Spleen (tissue), 11 donors: ENCODE measurements at regions not wholly inside any gene's neighbourhood (a gene's known extent, or its start where the extent isn't known, plus 50 kb on each side); places are given as distances from the start of the nearest gene placed in this dataset.

ENCODE experiments used
- DNase-seq: peaks from one replicate; pipeline ENCODE4 v3.0.0-alpha.2; 2020
- H3K27ac ChIP-seq, 8 donors: fragments of 200-600 bp; sonication (generic) in 7 of 8; 1 replicate in 4 of 8; 2 replicates in 4 of 8; pipeline versions ENCODE4 v1.5.0 to v1.8.0; 2016 to 2021; ENCODE audit warnings: inconsistent platforms in 4 of 8, mild to moderate bottlenecking in 4 of 8, moderate library complexity in 1 of 8
- H3K27me3 ChIP-seq, 7 donors: fragments of 200-600 bp; sonication (generic) in 6 of 7; replicated peaks in 1 of 7; 1 replicate in 4 of 7; 2 replicates in 3 of 7; pipeline versions ENCODE4 v1.5.0 to v1.8.0; 2016 to 2021; ENCODE audit warnings: inconsistent platforms in 3 of 7, mild to moderate bottlenecking in 1 of 7
- H3K36me3 ChIP-seq, 6 donors: fragments of 200-600 bp; sonication (generic) in 5 of 6; 1 replicate in 4 of 6; 2 replicates in 2 of 6; pipeline versions ENCODE4 v1.5.0 to v1.8.0; 2016 to 2021; ENCODE audit warnings: inconsistent platforms in 2 of 6
- H3K4me1 ChIP-seq, 6 donors: fragments of 200-600 bp; sonication (generic) in 5 of 6; 1 replicate in 3 of 6; 2 replicates in 3 of 6; pipeline versions ENCODE4 v1.5.0 to v1.8.0; 2016 to 2021; ENCODE audit warnings: inconsistent platforms in 3 of 6
- H3K4me3 ChIP-seq, 8 donors: fragments of 200-600 bp; sonication (generic) in 7 of 8; 1 replicate in 4 of 8; 2 replicates in 4 of 8; pipeline versions ENCODE4 v1.5.0 to v1.8.0; 2016 to 2021; ENCODE audit warnings: inconsistent platforms in 4 of 8, mild to moderate bottlenecking in 4 of 8, moderate library complexity in 2 of 8
- H3K9me3 ChIP-seq, 8 donors: fragments of 200-600 bp; sonication (generic) in 7 of 8; 1 replicate in 4 of 8; 2 replicates in 4 of 8; pipeline versions ENCODE4 v1.5.0 to v1.8.0; 2016 to 2021; ENCODE audit warnings: inconsistent platforms in 4 of 8
- CTCF ChIP-seq, 11 experiments: fragments of 200-600 bp in 7 of 11; fragments of 450-650 bp in 4 of 11; sonication (generic) in 4 of 11; IDR thresholded peaks in 8 of 11; conservative IDR thresholded peaks in 3 of 11; 1 replicate in 7 of 11; 2 replicates in 4 of 11; pipeline versions ENCODE4 v1.4.0 to v1.8.0; 2016 to 2021; ENCODE audit warnings: antibody characterized with exemption in 11 of 11, inconsistent platforms in 4 of 11, mild to moderate bottlenecking in 1 of 11
- POLR2A ChIP-seq, 3 donors: fragments of 450-650 bp; IDR thresholded peaks; one replicate each; pipeline ENCODE4 v1.5.1; 2017; ENCODE audit warnings: antibody characterized with exemption in 3 of 3, mild to moderate bottlenecking in 1 of 3
- POLR2AphosphoS5 ChIP-seq, 3 donors: sonication (generic); formaldehyde crosslinking; IDR thresholded peaks; one replicate each; pipeline ENCODE4 v1.5.1; 2017; ENCODE audit warnings: antibody characterized with exemption in 3 of 3
- WGBS, 5 donors: extraction: QIAGEN DNeasy Blood & Tissue Kit in 3 of 5; methylation state at CpG; one replicate each; pipeline versions ENCODE4 v1.1.5 to v1.1.7; 2013 to 2018; 5-methylcytosine and 5-hydroxymethylcytosine counted together
- intact Hi-C: fragments of 100-400 bp; cut with DNase I; formaldehyde crosslinking; loops from one replicate; pipeline ENCODE4 v1.15.0; 2023; ENCODE audit warnings: low total_unique reads
- donor health status: healthy with polysubstance abuse.
- donor health status: DM: no; HTN: no; CAD: no; lungs with moderate emphysema.
- donor health status: DM: no; HTN: no; CAD: no.
- donor health status: Bipolar disorder and iron deficiency.
- donor health status: healthy.
- donor health status: DM: no; HTN: no; CAD: no.
- donor health status: DM: yes; HTN: yes; CAD: no.

- TF ChIP-seq CTCF (IDR thresholded peaks at IDR 0.05 in 8 of 11, conservative IDR thresholded peaks at IDR 0.05 in 3 of 11) (no peak), POLR2AphosphoS5 (IDR thresholded peaks at IDR 0.05) (no peak), POLR2A (IDR thresholded peaks at IDR 0.05) (no peak)
These were observed 144.7 kb downstream of the COL6A3 start for GRCh38 chr2:237269138-237269875.

GRCh38 chr2:237270520-237270919 is 143.4 kb downstream of the COL6A3 start:
- no peak for DNase-seq
- no peak for TF ChIP-seq POLR2A (IDR thresholded peaks at IDR 0.05)
- TF ChIP-seq CTCF (IDR thresholded peaks at IDR 0.05 in 8 of 11, conservative IDR thresholded peaks at IDR 0.05 in 3 of 11), result no peak
- no peak for TF ChIP-seq POLR2AphosphoS5 (IDR thresholded peaks at IDR 0.05)
- no peak overlapping the region for H3K4me3 ChIP-seq
- no peaks in the 10 kb centered on the region for H3K9me3 ChIP-seq
- H3K27me3 ChIP-seq, result peaks cover 0 to 26% (median 0%) of the 10 kb centered on the region in 7 donors
- no peak overlapping the region for H3K27ac ChIP-seq
- 58 to 100% (median 85%) methylated on average over 3 of the region's 3 CpGs for WGBS, 5 donors
- no peaks in the 10 kb centered on the region for H3K36me3 ChIP-seq
- intact Hi-C loops, result no loop called here
- H3K4me1 ChIP-seq, result no peaks in the 10 kb centered on the region

More at GRCh38 chr2:237269138-237269875, 144.7 kb downstream of the COL6A3 start:
- Histone ChIP-seq H3K4me3 (no peak overlapping the region), H3K36me3 (no peaks in the 10 kb centered on the region), H3K9me3 (no peaks in the 10 kb centered on the region), H3K4me1 (no peaks in the 10 kb centered on the region), H3K27ac (no peak overlapping the region), H3K27me3 (peaks cover 0 to 26% (median 0%) of the 10 kb centered on the region in 7 donors)
- DNase-seq, result no peak
- 84 to 94% (median 88%) methylated on average over 8 of the region's 8 CpGs for WGBS, 5 donors
- intact Hi-C loops, result no loop called here

- peaks cover 0 to 26% (median 0%) of the 10 kb centered on the region in 7 donors for H3K27me3 ChIP-seq
- no peak for TF ChIP-seq POLR2AphosphoS5 (IDR thresholded peaks at IDR 0.05)
- no peak for TF ChIP-seq POLR2A (IDR thresholded peaks at IDR 0.05)
- TF ChIP-seq CTCF (IDR thresholded peaks at IDR 0.05 in 8 of 11, conservative IDR thresholded peaks at IDR 0.05 in 3 of 11), result no peak
- DNase-seq, result no peak
- H3K9me3 ChIP-seq, result no peaks in the 10 kb centered on the region
- H3K4me3 ChIP-seq, result no peak overlapping the region
- WGBS, 5 donors, result 84 to 94% (median 90%) methylated on average over 6 of the region's 6 CpGs
- no peaks in the 10 kb centered on the region for H3K36me3 ChIP-seq
- no peaks in the 10 kb centered on the region for H3K4me1 ChIP-seq
- H3K27ac ChIP-seq, result no peak overlapping the region
- intact Hi-C loops, result no loop called here
These were observed 142.0 kb downstream of the COL6A3 start for GRCh38 chr2:237271698-237272652.
